ENCODE measurements at regions not wholly inside any gene's neighbourhood (a gene's known extent, or its start where the extent isn't known, plus 50 kb on each side); places are given as distances from the start of the nearest gene placed in this dataset.

GRCh38 chr11:131129474-131129873 lies 213.2 kb upstream of the SNX19 start:
- no peak for DNase-seq

GRCh38 chr11:131135611-131136010 lies 219.3 kb upstream of the SNX19 start:
- no peak for DNase-seq

- DNase-seq: no peak
Observed at GRCh38 chr11:131136486-131136885, 220.2 kb upstream of the SNX19 start.

DNA sequence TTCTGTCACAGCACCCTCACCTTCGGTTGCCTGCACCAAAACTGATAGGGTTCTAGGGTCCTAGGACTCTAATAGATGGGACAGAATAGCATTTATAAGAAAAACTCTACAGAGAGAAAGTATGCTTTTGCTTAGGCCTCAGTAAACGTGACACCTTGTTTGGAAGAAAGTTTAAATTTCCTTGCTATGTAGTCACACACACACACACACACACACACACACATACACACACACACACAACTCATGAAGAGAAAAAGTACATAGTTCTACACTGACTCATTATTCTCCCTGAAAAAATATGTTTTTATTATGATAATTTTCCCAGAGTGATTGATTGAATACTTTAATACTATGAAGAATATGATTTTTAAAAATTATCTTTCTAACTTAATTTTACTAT lies 220.8 kb upstream of the SNX19 start:
- DNase-seq: no peak

DNA sequence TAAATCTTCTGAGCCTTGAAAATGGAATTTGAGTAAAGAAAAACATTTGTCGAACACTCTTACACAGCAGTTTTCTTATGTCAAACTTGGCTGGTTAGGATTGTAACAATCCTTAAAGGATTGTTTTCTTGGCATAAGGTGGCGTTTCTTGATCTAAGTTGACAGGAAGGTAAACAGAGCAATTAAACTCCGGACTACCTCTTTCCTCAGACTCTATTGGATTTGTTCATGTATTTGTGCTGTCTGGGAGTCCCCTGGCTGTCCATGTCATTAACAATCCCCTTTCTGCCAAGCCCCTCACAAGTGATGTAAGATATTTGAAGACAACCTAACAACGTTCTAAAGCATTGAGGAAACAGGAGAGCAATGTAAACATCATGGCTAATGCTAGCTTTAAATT lies 222.5 kb upstream of the SNX19 start:
- DNase-seq: no peak

GRCh38 chr11:131145791-131146190 lies 224.6 kb upstream of the NTM start:
- no peak for DNase-seq

GRCh38 chr11:131146827-131147490 lies 223.5 kb upstream of the NTM start:
- DNase-seq: no peak

DNA sequence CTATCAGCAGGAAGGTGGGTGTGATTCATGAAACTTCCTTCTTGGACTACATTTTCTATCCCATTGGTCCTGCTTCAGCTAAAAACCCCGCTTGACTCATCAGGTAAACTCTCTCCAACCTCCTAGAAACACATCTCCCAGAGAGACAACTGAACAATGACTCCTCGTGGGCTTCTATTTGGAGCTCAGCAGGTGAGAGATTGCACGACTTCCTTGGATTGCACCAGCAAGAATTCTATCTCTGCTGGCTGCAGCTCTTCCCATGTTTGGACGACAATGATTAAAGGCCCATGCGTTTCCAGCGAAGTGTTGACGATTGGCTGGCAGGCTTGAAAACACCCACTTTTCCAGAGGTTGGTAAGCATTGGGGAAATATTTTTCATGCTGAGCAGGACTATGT lies 216.1 kb upstream of the NTM start:
- no peak for DNase-seq

GRCh38 chr11:131157678-131158077 lies 212.7 kb upstream of the NTM start:
- DNase-seq: no peak

DNA sequence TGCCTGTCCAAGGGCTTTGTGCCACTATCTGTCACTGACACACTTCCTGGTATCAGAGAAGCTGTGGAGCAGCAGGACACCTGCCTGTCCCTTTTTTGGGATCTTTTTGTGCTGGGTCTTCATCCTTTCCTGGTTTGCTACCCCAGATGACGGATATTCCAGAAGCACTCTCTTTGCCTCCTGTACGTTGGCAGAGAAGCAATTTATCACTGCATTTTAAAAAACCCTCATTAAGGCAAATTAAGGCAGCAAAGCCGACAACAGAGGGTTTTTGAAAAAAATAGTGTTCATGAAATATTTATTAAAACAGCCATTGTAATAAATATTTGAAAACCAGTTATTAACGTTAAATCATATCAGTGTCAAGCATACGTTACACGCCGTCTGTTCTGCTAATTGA lies 209.6 kb upstream of the NTM start:
- no peak for DNase-seq

- DNase-seq: no peak
Observed at GRCh38 chr11:131163613-131164012, 206.8 kb upstream of the NTM start.

- DNase-seq: no peak
Observed at GRCh38 chr11:131165036-131165435, 205.4 kb upstream of the NTM start.

- DNase-seq: no peak
Observed at GRCh38 chr11:131168839-131169713, 201.3 kb upstream of the NTM start.

DNA sequence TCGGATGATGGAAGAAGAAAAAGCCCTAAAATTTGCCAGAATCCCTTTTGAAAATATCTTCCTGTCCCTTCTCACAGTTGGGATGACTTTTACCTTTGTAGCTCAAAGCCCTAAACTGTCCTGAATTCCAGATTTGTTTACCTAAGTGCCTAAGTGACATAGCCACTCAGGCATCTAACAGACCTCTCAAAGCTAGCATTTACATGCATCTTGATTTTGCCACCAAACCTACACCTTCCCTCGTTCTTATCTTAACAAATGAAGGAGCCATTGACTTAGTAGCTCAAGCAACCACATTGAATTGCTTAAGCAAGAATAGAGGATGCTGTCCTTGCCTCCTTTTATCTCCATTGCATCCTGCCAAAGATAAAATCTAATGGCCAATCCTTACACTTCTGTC lies 198.4 kb upstream of the NTM start:
- DNase-seq: no peak

- DNase-seq: no peak
Observed at GRCh38 chr11:131178020-131178419, 192.4 kb upstream of the NTM start.

- DNase-seq: no peak
Observed at GRCh38 chr11:131178596-131178995, 191.8 kb upstream of the NTM start.

GRCh38 chr11:131179836-131180235 lies 190.6 kb upstream of the NTM start:
- DNase-seq: no peak

- DNase-seq: no peak
Observed at GRCh38 chr11:131185915-131186314, 184.5 kb upstream of the NTM start.

- no peak for DNase-seq
Observed at GRCh38 chr11:131186629-131187101, 183.8 kb upstream of the NTM start.

DNA sequence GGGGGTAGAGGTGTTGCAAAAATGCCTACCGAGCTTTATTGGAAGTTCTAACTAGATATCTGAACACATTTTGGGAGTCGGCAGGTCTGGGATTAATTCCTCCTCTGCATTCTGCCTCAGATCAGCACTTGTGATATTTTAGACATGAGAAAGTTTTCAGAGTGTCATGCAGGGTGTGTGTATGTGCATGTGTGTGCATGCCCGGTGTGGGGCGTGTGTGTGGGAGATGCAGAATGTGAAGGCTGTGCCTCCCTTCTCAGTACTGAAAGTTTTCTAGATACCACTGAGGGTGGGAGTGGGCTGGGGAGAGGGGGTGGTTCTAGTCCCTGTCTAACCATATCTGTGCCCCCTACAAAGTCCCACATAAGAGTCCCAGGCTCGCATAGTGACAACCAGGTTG lies 180.0 kb upstream of the NTM start:
- no peak for DNase-seq

DNA sequence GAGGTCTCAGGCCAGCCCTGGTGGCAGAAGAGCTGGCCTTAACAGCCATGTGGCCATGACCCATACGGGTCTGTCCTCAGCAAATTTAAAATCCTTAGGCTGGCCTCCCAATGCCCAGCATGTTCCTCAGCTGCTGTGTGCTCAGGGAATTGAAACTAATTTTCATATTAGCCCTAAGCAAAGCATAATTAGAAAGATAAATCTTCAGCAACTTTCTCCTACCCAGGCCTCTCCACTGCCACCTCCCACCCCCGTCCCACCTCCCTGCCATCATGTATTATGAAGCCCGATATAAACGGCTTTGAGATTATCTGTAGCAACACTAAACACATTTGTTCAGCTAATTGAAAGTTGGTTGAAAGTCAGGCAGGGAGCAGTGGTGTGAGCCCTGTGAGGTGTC lies 178.8 kb upstream of the NTM start:
- no peak for DNase-seq

GRCh38 chr11:131192628-131193027 lies 177.8 kb upstream of the NTM start:
- DNase-seq: no peak

- DNase-seq: no peak
Observed at GRCh38 chr11:131193031-131193501, 177.3 kb upstream of the NTM start.

DNA sequence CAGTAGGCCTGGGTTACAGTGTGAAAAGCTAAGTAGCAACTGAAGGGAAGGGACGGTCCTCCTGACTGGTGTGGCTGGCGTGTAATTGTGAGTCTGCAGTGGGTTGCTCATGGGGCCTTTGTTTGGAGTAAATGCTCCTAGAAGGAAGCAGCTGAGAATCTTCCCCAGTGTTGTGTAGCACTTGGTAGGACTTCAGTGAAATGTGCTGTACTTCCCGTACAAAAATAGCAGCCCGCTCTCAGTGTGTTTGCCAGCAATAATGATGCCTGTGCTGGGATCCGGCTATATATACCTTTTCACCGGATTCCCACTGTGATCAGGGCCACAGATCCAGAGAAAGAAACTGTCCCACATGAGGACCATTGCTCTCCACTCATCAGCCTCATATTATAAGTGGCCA lies 175.7 kb upstream of the NTM start:
- DNase-seq: no peak
